Esophagus muscularis mucosa (tissue), 4 donors: ENCODE measurements at regions not wholly inside any gene's neighbourhood (a gene's known extent, or its start where the extent isn't known, plus 50 kb on each side); places are given as distances from the start of the nearest gene placed in this dataset.

Experiments used
- EP300 ChIP-seq: sonication (generic); formaldehyde crosslinking; IDR thresholded peaks from one replicate; pipeline ENCODE4 v1.6.1; 2017; ENCODE audit warnings: antibody characterized with exemption
- POLR2A ChIP-seq: fragments of 450-650 bp; IDR thresholded peaks from one replicate; pipeline ENCODE4 v1.6.1; 2017; ENCODE audit warnings: antibody characterized with exemption, moderate library complexity, mild to moderate bottlenecking, low read depth
- TF ChIP-seq, protein P1 (sequence below), 3 experiments: fragments of 200-600 bp in 2 of 3; fragments of 450-650 bp in 1 of 3; sonication (generic) in 2 of 3; IDR thresholded peaks; one replicate each; pipeline ENCODE4 v1.5.1; 2017 to 2019; ENCODE audit warnings: antibody characterized with exemption in 3 of 3, mild to moderate bottlenecking in 2 of 3, moderate library complexity in 1 of 3

DNA sequence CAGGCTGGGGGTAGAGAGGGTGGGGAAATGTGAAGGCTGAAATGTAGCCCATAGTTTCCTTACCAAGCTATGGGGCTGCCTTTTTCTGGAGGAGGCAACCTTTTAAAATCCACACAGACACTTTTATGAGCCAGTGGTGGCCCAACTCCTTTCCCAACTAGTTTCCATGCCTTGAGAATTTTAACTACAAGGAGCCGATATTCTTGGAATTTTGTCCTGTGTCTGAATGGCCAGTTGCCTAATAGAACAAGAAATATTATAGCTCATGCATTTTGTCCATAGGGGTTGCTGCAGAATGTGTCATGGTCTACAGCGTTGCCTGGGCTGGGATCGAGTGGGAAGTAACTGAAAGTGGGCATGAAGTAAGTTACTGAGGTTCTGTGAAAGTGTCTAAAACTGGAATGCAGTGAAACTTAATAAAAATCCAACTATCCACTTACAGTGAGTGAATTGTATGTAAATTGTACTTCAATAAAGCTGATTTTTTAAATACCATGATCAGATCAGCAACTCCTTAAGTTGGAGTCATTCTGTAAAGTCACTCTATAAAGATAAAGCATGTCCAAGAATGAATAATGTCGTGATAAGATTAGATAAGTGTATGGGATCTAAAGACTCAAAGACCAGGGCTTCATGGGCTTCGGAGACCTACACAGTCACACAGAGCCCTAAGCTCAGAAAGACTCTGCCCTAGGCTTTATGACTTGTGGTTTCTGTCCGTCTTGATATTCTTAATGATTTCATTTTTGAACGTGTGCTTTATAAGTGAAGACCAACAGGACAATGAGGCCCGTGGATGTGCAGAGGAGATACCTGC is 122.6 kb upstream of the FNDC3A start:
- no peak for TF ChIP-seq POLR2A
- TF ChIP-seq, protein P1, sequence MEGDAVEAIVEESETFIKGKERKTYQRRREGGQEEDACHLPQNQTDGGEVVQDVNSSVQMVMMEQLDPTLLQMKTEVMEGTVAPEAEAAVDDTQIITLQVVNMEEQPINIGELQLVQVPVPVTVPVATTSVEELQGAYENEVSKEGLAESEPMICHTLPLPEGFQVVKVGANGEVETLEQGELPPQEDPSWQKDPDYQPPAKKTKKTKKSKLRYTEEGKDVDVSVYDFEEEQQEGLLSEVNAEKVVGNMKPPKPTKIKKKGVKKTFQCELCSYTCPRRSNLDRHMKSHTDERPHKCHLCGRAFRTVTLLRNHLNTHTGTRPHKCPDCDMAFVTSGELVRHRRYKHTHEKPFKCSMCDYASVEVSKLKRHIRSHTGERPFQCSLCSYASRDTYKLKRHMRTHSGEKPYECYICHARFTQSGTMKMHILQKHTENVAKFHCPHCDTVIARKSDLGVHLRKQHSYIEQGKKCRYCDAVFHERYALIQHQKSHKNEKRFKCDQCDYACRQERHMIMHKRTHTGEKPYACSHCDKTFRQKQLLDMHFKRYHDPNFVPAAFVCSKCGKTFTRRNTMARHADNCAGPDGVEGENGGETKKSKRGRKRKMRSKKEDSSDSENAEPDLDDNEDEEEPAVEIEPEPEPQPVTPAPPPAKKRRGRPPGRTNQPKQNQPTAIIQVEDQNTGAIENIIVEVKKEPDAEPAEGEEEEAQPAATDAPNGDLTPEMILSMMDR (IDR thresholded peaks at IDR 0.05), result no peak
- no peak for TF ChIP-seq EP300
